HEK293 (cell line): ENCODE measurements at regions not wholly inside any gene's neighbourhood (a gene's known extent, or its start where the extent isn't known, plus 50 kb on each side); places are given as distances from the start of the nearest gene placed in this dataset.

Experiments
- CTCF ChIA-PET: fragments of 350-600 bp; formaldehyde crosslinking; extraction: SDS; loops from one replicate; lab custom pipeline; 2021; ENCODE audit warnings: antibody characterized with exemption; lab: Yijun Ruan, JAX
- POLR2A ChIA-PET: fragments of 300-600 bp; formaldehyde crosslinking; extraction: SDS; loops from one replicate; lab custom pipeline; 2020; ENCODE audit warnings: antibody characterized with exemption, inconsistent platforms; lab: Yijun Ruan, JAX
- H3K27ac ChIP-seq: fragments of 200-500 bp; sonication (Bioruptor generic); 2 replicates; pipeline ENCODE4 v1.5.1; 2014; ENCODE audit warnings: low read depth, low read length, control low read depth, inconsistent platforms; ENCODE audit errors: extremely low read depth
- H3K36me3 ChIP-seq, 2 experiments: fragments of 200-500 bp in 1 of 2; sonication (Bioruptor generic) in 1 of 2; 1 replicate in 1 of 2; 2 replicates in 1 of 2; pipeline ENCODE4 v1.5.1; 2014 to 2017; ENCODE audit warnings: inconsistent platforms in 2 of 2, low read length in 2 of 2; ENCODE audit not compliant: control insufficient read depth in 2 of 2, insufficient read depth in 1 of 2
- H3K4me1 ChIP-seq: fragments of 200-500 bp; sonication (Bioruptor generic); 2 replicates; pipeline ENCODE4 v1.5.1; 2014; ENCODE audit warnings: mild to moderate bottlenecking, low read length, inconsistent platforms; ENCODE audit not compliant: control insufficient read depth, insufficient read depth
- H3K4me3 ChIP-seq: 2 replicates; pipeline ENCODE4 v1.5.1; 2011; ENCODE audit warnings: low read depth, mild to moderate bottlenecking, control low read depth, low read length, moderate library complexity
- H3K9me3 ChIP-seq: fragments of 200-500 bp; sonication (Bioruptor generic); 2 replicates; pipeline ENCODE4 v1.5.1; 2014; ENCODE audit warnings: low read depth, low read length, inconsistent platforms; ENCODE audit not compliant: control insufficient read depth, insufficient read depth
- BCL11A ChIP-seq: fragments of 450-650 bp; formaldehyde crosslinking; IDR thresholded peaks from 2 replicates; pipeline ENCODE4 v1.5.1; 2016; ENCODE audit warnings: low read depth, missing biosample characterization, missing genetic modification characterization
- ELK4 ChIP-seq: IDR thresholded peaks from 2 replicates; pipeline ENCODE4 v1.6.1; 2011; ENCODE audit warnings: mild to moderate bottlenecking, low read depth, low read length, borderline replicate concordance
- GLIS1 ChIP-seq: fragments of 450-650 bp; formaldehyde crosslinking; IDR thresholded peaks from 2 replicates; pipeline ENCODE4 v1.5.1; 2016; ENCODE audit warnings: missing biosample characterization, missing genetic modification characterization
- KLF7 ChIP-seq: fragments of 450-650 bp; formaldehyde crosslinking; IDR thresholded peaks from 2 replicates; pipeline ENCODE4 v1.5.1; 2016; ENCODE audit warnings: missing biosample characterization, missing genetic modification characterization, borderline replicate concordance
- YY1 ChIP-seq: fragments of 450-650 bp; formaldehyde crosslinking; IDR thresholded peaks from 2 replicates; pipeline ENCODE4 v1.5.1; 2018; ENCODE audit warnings: missing biosample characterization, missing genetic modification characterization
- ZBTB20 ChIP-seq: fragments of 450-650 bp; formaldehyde crosslinking; IDR thresholded peaks from 2 replicates; pipeline ENCODE4 v1.5.1; 2016; ENCODE audit warnings: missing biosample characterization, missing genetic modification characterization
- ZNF169 ChIP-seq: fragments of 450-650 bp; formaldehyde crosslinking; IDR thresholded peaks from 2 replicates; pipeline ENCODE4 v1.5.1; 2016; ENCODE audit warnings: missing biosample characterization, missing genetic modification characterization
- ZNF248 ChIP-seq: fragments of 450-650 bp; formaldehyde crosslinking; IDR thresholded peaks from 2 replicates; pipeline ENCODE4 v1.5.1; 2017; ENCODE audit warnings: missing biosample characterization, missing genetic modification characterization
- ZNF394 ChIP-seq: fragments of 450-650 bp; formaldehyde crosslinking; IDR thresholded peaks from 2 replicates; pipeline ENCODE4 v1.5.1; 2016; ENCODE audit warnings: missing biosample characterization, missing genetic modification characterization, mild to moderate bottlenecking, moderate library complexity, borderline replicate concordance
- ZNF433 ChIP-seq: fragments of 450-650 bp; formaldehyde crosslinking; IDR thresholded peaks from 2 replicates; pipeline ENCODE4 v1.5.1; 2016; ENCODE audit warnings: missing biosample characterization, missing genetic modification characterization, low read depth
- ZNF488 ChIP-seq: fragments of 450-650 bp; formaldehyde crosslinking; IDR thresholded peaks from 2 replicates; pipeline ENCODE4 v1.5.1; 2016; ENCODE audit warnings: missing biosample characterization, missing genetic modification characterization
- ZNF521 ChIP-seq: fragments of 450-650 bp; formaldehyde crosslinking; IDR thresholded peaks from 2 replicates; pipeline ENCODE4 v1.5.1; 2017; ENCODE audit warnings: missing biosample characterization, mild to moderate bottlenecking, missing genetic modification characterization
- ZNF704 ChIP-seq: fragments of 450-650 bp; formaldehyde crosslinking; IDR thresholded peaks from 2 replicates; pipeline ENCODE4 v1.5.1; 2016; ENCODE audit warnings: missing biosample characterization, missing genetic modification characterization
- ZNF747 ChIP-seq: fragments of 450-650 bp; formaldehyde crosslinking; IDR thresholded peaks from 2 replicates; pipeline ENCODE4 v1.5.1; 2016; ENCODE audit warnings: missing biosample characterization, missing genetic modification characterization
- ZNF777 ChIP-seq: fragments of 450-650 bp; formaldehyde crosslinking; IDR thresholded peaks from 2 replicates; pipeline ENCODE4 v1.5.1; 2017; ENCODE audit warnings: missing biosample characterization, missing genetic modification characterization, borderline replicate concordance
- ZSCAN18 ChIP-seq: fragments of 450-650 bp; formaldehyde crosslinking; IDR thresholded peaks from 2 replicates; pipeline ENCODE4 v1.5.1; 2016; ENCODE audit warnings: missing biosample characterization, missing genetic modification characterization

- CTCF ChIA-PET, result no interaction called here
Measured at GRCh38 chr10:10118131-10118530, 899.5 kb upstream of the CELF2 start.

GRCh38 chr10:10120671-10121070 lies 897.0 kb upstream of the CELF2 start:
- ChIA-PET CTCF (no interaction called here), POLR2A (no interaction called here)
- H3K36me3 ChIP-seq, result no peaks in the 10 kb centered on the region
- TF ChIP-seq ZNF169 (tag by site-specific recombination), result no peak
- H3K4me1 ChIP-seq, result no peaks in the 10 kb centered on the region
- no peaks in the 10 kb centered on the region for H3K9me3 ChIP-seq
- H3K27ac ChIP-seq, result no peak overlapping the region
- no peak overlapping the region for H3K4me3 ChIP-seq

More at GRCh38 chr10:10118131-10118530, 899.5 kb upstream of the CELF2 start:
- no peak overlapping the region for H3K4me3 ChIP-seq
- POLR2A ChIA-PET, result no interaction called here
- no peaks in the 10 kb centered on the region for H3K9me3 ChIP-seq
- TF ChIP-seq ZNF747 (tag by site-specific recombination) (no peak), ZNF394 (tag by site-specific recombination) (no peak), ZSCAN18 (tag by site-specific recombination) (no peak), ZBTB20 (tag by site-specific recombination) (no peak), BCL11A (tag by site-specific recombination) (no peak), YY1 (tag by site-specific recombination) (no peak), ZNF248 (no peak), ELK4 (no peak), ZNF777 (tag by site-specific recombination) (no peak), KLF7 (tag by site-specific recombination) (no peak), ZNF521 (tag by site-specific recombination) (no peak), ZNF488 (tag by site-specific recombination) (no peak)
- no peaks in the 10 kb centered on the region for H3K4me1 ChIP-seq
- no peaks in the 10 kb centered on the region for H3K36me3 ChIP-seq
- no peak overlapping the region for H3K27ac ChIP-seq

- ChIA-PET CTCF (no interaction called here), POLR2A (no interaction called here)
- Histone ChIP-seq H3K4me3 (no peak overlapping the region), H3K36me3 (no peaks in the 10 kb centered on the region), H3K4me1 (no peaks in the 10 kb centered on the region), H3K27ac (no peak overlapping the region), H3K9me3 (no peaks in the 10 kb centered on the region)
- TF ChIP-seq ZNF704 (tag by site-specific recombination) (no peak), ZNF433 (tag by site-specific recombination) (no peak), GLIS1 (tag by site-specific recombination) (no peak)
Measured at GRCh38 chr10:10125676-10126075, 892.0 kb upstream of the CELF2 start.
